Activated CD8-positive, alpha-beta memory T cell treated with anti-CD3 and anti-CD28 coated beads, Interleukin-2, amount 10 ng/mL, durations not matched to agents 7 days and 5 days (primary cell): ENCODE measurements at regions not wholly inside any gene's neighbourhood (a gene's known extent, or its start where the extent isn't known, plus 50 kb on each side); places are given as distances from the start of the nearest gene placed in this dataset.

Experiments used
- ATAC-seq: fragments of 150-1000 bp; cut with Tn5 transposase; one replicate; pipeline ENCODE4 v1.10.0; 2021; ENCODE audit warnings: moderate library complexity
- CTCF ChIA-PET: fragments of 350-600 bp; sonication (Branson Sonifier 250); formaldehyde crosslinking; loops from one replicate; lab custom pipeline; 2021; ENCODE audit warnings: antibody characterized with exemption; lab: Charles Lee
- DNase-seq: peaks from one replicate; pipeline ENCODE4 v3.0.0-alpha.2; 2020
- H3K27ac Mint-ChIP-seq: one replicate; pipeline ENCODE4 v1.8.0; 2021; ENCODE audit warnings: mild to moderate bottlenecking, mixed read lengths
- H3K27me3 Mint-ChIP-seq: one replicate; pipeline ENCODE4 v1.8.0; 2021; ENCODE audit warnings: mixed read lengths
- H3K36me3 Mint-ChIP-seq: one replicate; pipeline ENCODE4 v1.8.0; 2021; ENCODE audit warnings: mild to moderate bottlenecking, mixed read lengths
- H3K4me1 Mint-ChIP-seq: one replicate; pipeline ENCODE4 v1.8.0; 2021; ENCODE audit warnings: mixed read lengths
- H3K4me3 Mint-ChIP-seq: one replicate; pipeline ENCODE4 v1.8.0; 2021; ENCODE audit warnings: mild to moderate bottlenecking, moderate library complexity, mixed read lengths
- H3K9me3 Mint-ChIP-seq: one replicate; pipeline ENCODE4 v1.8.0; 2022; ENCODE audit warnings: low read depth, mixed read lengths

- ATAC-seq (no peak), DNase-seq (no peak)
- H3K4me3 Mint-ChIP-seq, result no peak overlapping the region
- H3K4me1 Mint-ChIP-seq, result no peaks in the 10 kb centered on the region
- H3K9me3 Mint-ChIP-seq, result no peaks in the 10 kb centered on the region
- H3K27me3 Mint-ChIP-seq, result no peaks in the 10 kb centered on the region
- H3K36me3 Mint-ChIP-seq, result no peaks in the 10 kb centered on the region
- CTCF ChIA-PET, result no interaction called here
- no peak overlapping the region for H3K27ac Mint-ChIP-seq
Measured at GRCh38 chr6:120228297-120228696, 878.7 kb upstream of the MAN1A1 start.

GRCh38 chr6:120219339-120219738, 869.8 kb upstream of the MAN1A1 start:
- CTCF ChIA-PET, result interaction anchor here (0.5 to 1.1 kb wide), 2 partner anchors 11 to 1987 kb away, joined by 3 read pairs; no protein-coding TSS in a partner anchor
- no peak overlapping the region for H3K27ac Mint-ChIP-seq
- ATAC-seq, result no peak
- H3K9me3 Mint-ChIP-seq, result no peaks in the 10 kb centered on the region
- no peaks in the 10 kb centered on the region for H3K27me3 Mint-ChIP-seq
- no peak for DNase-seq
- no peaks in the 10 kb centered on the region for H3K4me1 Mint-ChIP-seq
- H3K36me3 Mint-ChIP-seq, result no peaks in the 10 kb centered on the region
- H3K4me3 Mint-ChIP-seq, result no peak overlapping the region

GRCh38 chr6:120214088-120214499, 864.5 kb upstream of the MAN1A1 start:
- ATAC-seq (no peak), DNase-seq (no peak)
- no peaks in the 10 kb centered on the region for H3K4me1 Mint-ChIP-seq
- CTCF ChIA-PET, result no interaction called here
- H3K36me3 Mint-ChIP-seq, result no peaks in the 10 kb centered on the region
- H3K27me3 Mint-ChIP-seq, result no peaks in the 10 kb centered on the region
- no peak overlapping the region for H3K27ac Mint-ChIP-seq
- H3K4me3 Mint-ChIP-seq, result no peak overlapping the region
- H3K9me3 Mint-ChIP-seq, result no peaks in the 10 kb centered on the region

- CTCF ChIA-PET, result no interaction called here
- no peak overlapping the region for H3K4me3 Mint-ChIP-seq
- no peaks in the 10 kb centered on the region for H3K27me3 Mint-ChIP-seq
- no peak overlapping the region for H3K27ac Mint-ChIP-seq
- H3K4me1 Mint-ChIP-seq, result no peaks in the 10 kb centered on the region
- H3K36me3 Mint-ChIP-seq, result no peaks in the 10 kb centered on the region
- DNase-seq (no peak), ATAC-seq (no peak)
- no peaks in the 10 kb centered on the region for H3K9me3 Mint-ChIP-seq
Measured at GRCh38 chr6:120211955-120212792, 862.6 kb upstream of the MAN1A1 start.

GRCh38 chr6:120202878-120203277, 853.3 kb upstream of the MAN1A1 start:
- no peak for DNase-seq
- H3K4me3 Mint-ChIP-seq, result no peak overlapping the region
- H3K27ac Mint-ChIP-seq, result no peak overlapping the region
- H3K4me1 Mint-ChIP-seq, result no peaks in the 10 kb centered on the region
- no peaks in the 10 kb centered on the region for H3K9me3 Mint-ChIP-seq
- no peaks in the 10 kb centered on the region for H3K27me3 Mint-ChIP-seq
- H3K36me3 Mint-ChIP-seq, result no peaks in the 10 kb centered on the region
- no peak for ATAC-seq
- CTCF ChIA-PET, result no interaction called here

GRCh38 chr6:120200853-120201252, 851.3 kb upstream of the MAN1A1 start:
- H3K9me3 Mint-ChIP-seq, result no peaks in the 10 kb centered on the region
- ATAC-seq (no peak), DNase-seq (no peak)
- no peak overlapping the region for H3K27ac Mint-ChIP-seq
- H3K27me3 Mint-ChIP-seq, result no peaks in the 10 kb centered on the region
- no peaks in the 10 kb centered on the region for H3K36me3 Mint-ChIP-seq
- H3K4me3 Mint-ChIP-seq, result no peak overlapping the region
- H3K4me1 Mint-ChIP-seq, result no peaks in the 10 kb centered on the region
- CTCF ChIA-PET, result no interaction called here

- DNase-seq, result no peak
- H3K27ac Mint-ChIP-seq, result no peak overlapping the region
- H3K36me3 Mint-ChIP-seq, result no peaks in the 10 kb centered on the region
- no peaks in the 10 kb centered on the region for H3K4me1 Mint-ChIP-seq
- CTCF ChIA-PET, result no interaction called here
- H3K9me3 Mint-ChIP-seq, result no peaks in the 10 kb centered on the region
- no peak overlapping the region for H3K4me3 Mint-ChIP-seq
- no peaks in the 10 kb centered on the region for H3K27me3 Mint-ChIP-seq
- no peak for ATAC-seq
Measured at GRCh38 chr6:120198033-120198432, 848.5 kb upstream of the MAN1A1 start.

- H3K27ac Mint-ChIP-seq, result no peak overlapping the region
- H3K9me3 Mint-ChIP-seq, result no peaks in the 10 kb centered on the region
- H3K36me3 Mint-ChIP-seq, result no peaks in the 10 kb centered on the region
- H3K4me1 Mint-ChIP-seq, result no peaks in the 10 kb centered on the region
- H3K4me3 Mint-ChIP-seq, result no peak overlapping the region
- CTCF ChIA-PET, result no interaction called here
- no peak for DNase-seq
- ATAC-seq, result no peak
- H3K27me3 Mint-ChIP-seq, result no peaks in the 10 kb centered on the region
Measured at GRCh38 chr6:120186080-120186479, 836.5 kb upstream of the MAN1A1 start.

GRCh38 chr6:120173250-120173649, 823.7 kb upstream of the MAN1A1 start:
- DNase-seq (no peak), ATAC-seq (no peak)
- Mint-ChIP-seq H3K27me3 (no peaks in the 10 kb centered on the region), H3K9me3 (peaks cover 1% of the 10 kb centered on the region), H3K36me3 (no peaks in the 10 kb centered on the region), H3K4me3 (no peak overlapping the region), H3K27ac (no peak overlapping the region), H3K4me1 (no peaks in the 10 kb centered on the region)
- CTCF ChIA-PET, result no interaction called here

- no peak overlapping the region for H3K27ac Mint-ChIP-seq
- ATAC-seq (no peak), DNase-seq (no peak)
- no peaks in the 10 kb centered on the region for H3K36me3 Mint-ChIP-seq
- CTCF ChIA-PET, result no interaction called here
- H3K4me1 Mint-ChIP-seq, result no peaks in the 10 kb centered on the region
- H3K4me3 Mint-ChIP-seq, result no peak overlapping the region
- no peaks in the 10 kb centered on the region for H3K27me3 Mint-ChIP-seq
- no peaks in the 10 kb centered on the region for H3K9me3 Mint-ChIP-seq
Measured at GRCh38 chr6:120164531-120164930, 815.0 kb upstream of the MAN1A1 start.

- no peaks in the 10 kb centered on the region for H3K36me3 Mint-ChIP-seq
- no peaks in the 10 kb centered on the region for H3K27me3 Mint-ChIP-seq
- peaks cover 2% of the 10 kb centered on the region for H3K9me3 Mint-ChIP-seq
- ATAC-seq (no peak), DNase-seq (no peak)
- no peak overlapping the region for H3K27ac Mint-ChIP-seq
- H3K4me1 Mint-ChIP-seq, result no peaks in the 10 kb centered on the region
- CTCF ChIA-PET, result no interaction called here
- H3K4me3 Mint-ChIP-seq, result no peak overlapping the region
Measured at GRCh38 chr6:120157873-120158272, 808.3 kb upstream of the MAN1A1 start.

GRCh38 chr6:120147071-120147871, 797.7 kb upstream of the MAN1A1 start:
- peaks cover 8% of the 10 kb centered on the region for H3K4me1 Mint-ChIP-seq
- peaks cover 2% of the 10 kb centered on the region for H3K9me3 Mint-ChIP-seq
- no peak overlapping the region for H3K27ac Mint-ChIP-seq
- H3K36me3 Mint-ChIP-seq, result no peaks in the 10 kb centered on the region
- ATAC-seq, result no peak
- no peak overlapping the region for H3K4me3 Mint-ChIP-seq
- DNase-seq, result no peak
- H3K27me3 Mint-ChIP-seq, result no peaks in the 10 kb centered on the region
- CTCF ChIA-PET, result no interaction called here

- Mint-ChIP-seq H3K4me1 (no peaks in the 10 kb centered on the region), H3K27me3 (no peaks in the 10 kb centered on the region), H3K4me3 (no peak overlapping the region), H3K9me3 (no peaks in the 10 kb centered on the region), H3K36me3 (no peaks in the 10 kb centered on the region), H3K27ac (no peak overlapping the region)
- no peak for DNase-seq
- CTCF ChIA-PET, result no interaction called here
- ATAC-seq, result no peak
Measured at GRCh38 chr6:120141601-120142000, 792.0 kb upstream of the MAN1A1 start.

- Mint-ChIP-seq H3K27me3 (no peaks in the 10 kb centered on the region), H3K4me1 (no peaks in the 10 kb centered on the region), H3K27ac (no peak overlapping the region), H3K9me3 (no peaks in the 10 kb centered on the region), H3K36me3 (no peaks in the 10 kb centered on the region), H3K4me3 (no peak overlapping the region)
- ATAC-seq (no peak), DNase-seq (no peak)
- CTCF ChIA-PET, result no interaction called here
Measured at GRCh38 chr6:120137492-120137891, 787.9 kb upstream of the MAN1A1 start.
